ENCODE measurements at regions not wholly inside any gene's neighbourhood (a gene's known extent, or its start where the extent isn't known, plus 50 kb on each side); places are given as distances from the start of the nearest gene placed in this dataset.

DNA sequence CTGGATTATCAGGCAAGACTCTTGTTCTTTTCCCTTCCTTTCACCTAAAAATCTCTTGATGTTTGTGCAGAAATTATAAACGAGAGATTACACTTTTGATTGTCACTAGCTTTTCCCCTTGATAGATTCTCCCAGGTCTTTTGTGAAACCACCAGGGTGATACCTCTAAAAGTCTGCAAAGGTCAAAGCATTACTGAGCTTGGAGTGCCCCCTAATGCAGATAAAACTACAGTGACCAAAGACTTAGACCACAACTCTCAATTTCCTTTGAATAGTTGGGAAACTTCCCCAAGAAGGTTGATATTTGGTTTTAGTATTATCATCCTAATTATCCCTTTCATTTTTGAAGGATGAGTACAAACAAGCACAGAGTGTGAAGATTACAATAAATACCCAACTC is 173.1 kb downstream of the CYLC2 start:
- H3K4me3 ChIP-seq (ENCODE audit: low read depth, low read length) = no peak overlapping the region
- H3K27me3 ChIP-seq (ENCODE audit: control insufficient read depth, insufficient read depth, low read length) = no peaks in the 10 kb centered on the region
- CTCF ChIA-PET = no interaction called here
- TF ChIP-seq, protein P1, sequence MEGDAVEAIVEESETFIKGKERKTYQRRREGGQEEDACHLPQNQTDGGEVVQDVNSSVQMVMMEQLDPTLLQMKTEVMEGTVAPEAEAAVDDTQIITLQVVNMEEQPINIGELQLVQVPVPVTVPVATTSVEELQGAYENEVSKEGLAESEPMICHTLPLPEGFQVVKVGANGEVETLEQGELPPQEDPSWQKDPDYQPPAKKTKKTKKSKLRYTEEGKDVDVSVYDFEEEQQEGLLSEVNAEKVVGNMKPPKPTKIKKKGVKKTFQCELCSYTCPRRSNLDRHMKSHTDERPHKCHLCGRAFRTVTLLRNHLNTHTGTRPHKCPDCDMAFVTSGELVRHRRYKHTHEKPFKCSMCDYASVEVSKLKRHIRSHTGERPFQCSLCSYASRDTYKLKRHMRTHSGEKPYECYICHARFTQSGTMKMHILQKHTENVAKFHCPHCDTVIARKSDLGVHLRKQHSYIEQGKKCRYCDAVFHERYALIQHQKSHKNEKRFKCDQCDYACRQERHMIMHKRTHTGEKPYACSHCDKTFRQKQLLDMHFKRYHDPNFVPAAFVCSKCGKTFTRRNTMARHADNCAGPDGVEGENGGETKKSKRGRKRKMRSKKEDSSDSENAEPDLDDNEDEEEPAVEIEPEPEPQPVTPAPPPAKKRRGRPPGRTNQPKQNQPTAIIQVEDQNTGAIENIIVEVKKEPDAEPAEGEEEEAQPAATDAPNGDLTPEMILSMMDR (IDR thresholded peaks at IDR 0.05; ENCODE audit: insufficient read depth, low read depth, low read length) = no peak
- H3K36me3 ChIP-seq (ENCODE audit: control insufficient read depth, insufficient read depth, low read length) = no peaks in the 10 kb centered on the region
- DNase-seq (ENCODE audit: low read depth) = no peak
- POLR2A ChIA-PET = no interaction called here

DNA sequence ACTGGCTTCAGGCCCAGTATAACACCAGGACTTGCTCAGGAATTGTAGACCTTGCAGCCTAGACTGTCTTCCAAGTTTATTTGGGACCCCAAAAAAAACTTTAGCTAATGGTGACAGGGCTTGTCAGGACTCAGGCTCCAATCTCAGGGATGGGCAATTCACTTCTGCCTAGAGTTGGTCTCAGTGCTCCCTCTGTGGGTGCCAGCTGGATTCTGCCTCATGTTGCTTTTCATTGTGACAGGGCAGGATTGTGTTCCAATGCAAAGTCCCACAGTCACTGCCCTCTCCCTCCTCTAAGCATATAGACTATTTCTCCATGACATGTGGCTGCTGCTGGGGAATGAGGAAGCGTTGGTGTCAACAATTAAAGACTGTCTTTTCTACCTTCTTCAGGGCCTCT is 174.7 kb downstream of the CYLC2 start:
- CTCF ChIA-PET = no interaction called here
- Histone ChIP-seq H3K36me3 (ENCODE audit: control insufficient read depth, insufficient read depth, low read length) (no peaks in the 10 kb centered on the region), H3K27me3 (ENCODE audit: control insufficient read depth, insufficient read depth, low read length) (no peaks in the 10 kb centered on the region), H3K4me3 (ENCODE audit: low read depth, low read length) (no peak overlapping the region)
- DNase-seq (ENCODE audit: low read depth) = no peak
- TF ChIP-seq, protein P1 (IDR thresholded peaks at IDR 0.05; ENCODE audit: insufficient read depth, low read depth, low read length) = no peak
- POLR2A ChIA-PET = no interaction called here

DNA sequence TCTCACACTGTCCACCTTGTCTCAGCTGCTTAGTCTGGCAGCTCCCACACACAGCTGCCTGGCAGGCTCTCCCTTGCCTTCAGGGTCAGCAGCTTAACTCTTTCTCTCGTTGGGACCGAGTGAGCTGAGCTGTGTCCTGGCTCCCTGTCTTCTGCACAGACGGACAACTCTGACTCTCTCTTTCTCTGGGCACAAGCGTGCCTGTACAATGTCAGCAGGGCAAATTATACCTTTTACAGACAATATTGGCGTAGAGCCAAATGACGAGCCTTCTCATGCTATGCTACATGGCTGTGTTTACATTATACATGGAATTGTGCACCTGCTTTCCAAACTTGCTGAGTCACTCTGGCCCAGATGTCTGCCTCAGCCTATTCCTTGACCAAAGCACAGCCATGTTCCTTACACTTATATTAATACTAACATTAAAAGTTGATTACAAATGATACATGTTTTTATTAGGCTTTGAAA is 188.6 kb downstream of the CYLC2 start:
- POLR2A ChIA-PET = no interaction called here

DNA sequence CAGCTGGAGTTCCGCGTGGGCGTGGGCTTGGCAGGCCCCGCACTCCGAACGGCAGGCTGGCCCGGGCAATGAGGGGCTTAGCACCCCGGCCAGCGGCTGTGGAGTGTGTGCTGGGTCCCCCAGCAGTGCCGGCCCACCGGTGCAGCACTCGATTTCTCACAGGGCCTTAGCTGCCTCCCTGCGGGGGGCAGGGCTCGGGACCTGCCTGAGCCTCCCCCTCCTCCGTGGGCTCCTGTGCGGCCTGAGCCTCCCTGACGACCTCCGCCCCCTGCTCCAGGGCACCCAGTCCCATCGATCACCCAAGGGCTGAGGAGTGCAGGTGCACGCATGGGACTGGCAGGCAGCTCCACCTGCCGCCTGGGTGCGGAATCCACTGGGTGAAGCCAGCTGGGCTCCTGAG is 191.8 kb downstream of the CYLC2 start:
- ChIA-PET POLR2A (no interaction called here), CTCF (no interaction called here)
- H3K27me3 ChIP-seq (ENCODE audit: control insufficient read depth, insufficient read depth, low read length) = no peaks in the 10 kb centered on the region
- H3K36me3 ChIP-seq (ENCODE audit: control insufficient read depth, insufficient read depth, low read length) = no peaks in the 10 kb centered on the region
- TF ChIP-seq, protein P1 (IDR thresholded peaks at IDR 0.05; ENCODE audit: insufficient read depth, low read depth, low read length) = no peak
- no peak for DNase-seq (ENCODE audit: low read depth)
- H3K4me3 ChIP-seq (ENCODE audit: low read depth, low read length) = no peak overlapping the region

More for the DNA sequence above, 188.6 kb downstream of the CYLC2 start:
- CTCF ChIA-PET = no interaction called here
- Histone ChIP-seq H3K4me3 (ENCODE audit: low read depth, low read length) (no peak overlapping the region), H3K36me3 (ENCODE audit: control insufficient read depth, insufficient read depth, low read length) (no peaks in the 10 kb centered on the region), H3K27me3 (ENCODE audit: control insufficient read depth, insufficient read depth, low read length) (no peaks in the 10 kb centered on the region)
- TF ChIP-seq, protein P1 (IDR thresholded peaks at IDR 0.05; ENCODE audit: insufficient read depth, low read depth, low read length) = no peak
- no peak for DNase-seq (ENCODE audit: low read depth)

DNA sequence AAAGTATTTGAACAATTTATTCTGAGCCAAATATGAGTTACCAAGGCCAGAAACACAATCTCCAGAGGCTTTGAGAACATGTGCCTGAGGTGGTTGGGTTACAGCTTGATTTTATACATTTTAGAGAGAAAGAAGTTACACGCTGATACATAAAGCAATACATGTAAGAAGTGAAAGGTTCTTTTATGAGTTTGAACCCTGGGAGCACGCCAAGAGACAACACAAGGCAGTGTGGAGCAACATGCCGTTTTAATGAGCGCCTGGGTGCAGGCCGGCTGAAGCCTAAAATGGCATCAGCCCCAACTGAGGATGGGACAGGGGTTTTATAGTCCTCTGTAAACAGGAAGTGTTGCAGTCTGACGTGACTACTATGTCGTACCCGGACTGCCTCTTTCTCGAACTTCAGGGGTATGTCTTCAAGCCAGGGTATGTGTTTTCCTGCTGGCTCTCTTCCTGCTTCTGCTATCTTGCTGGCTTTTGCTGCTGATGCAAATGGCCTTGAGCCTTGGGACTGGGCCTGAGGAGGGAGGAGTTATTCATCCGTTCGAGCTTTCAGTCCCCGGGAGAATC is 193.7 kb downstream of the CYLC2 start:
- H3K36me3 ChIP-seq (ENCODE audit: control insufficient read depth, insufficient read depth, low read length) = no peaks in the 10 kb centered on the region
- DNase-seq (ENCODE audit: low read depth) = no peak
- CTCF ChIA-PET = no interaction called here

More for the DNA sequence above, 193.7 kb downstream of the CYLC2 start:
- TF ChIP-seq, protein P1 (IDR thresholded peaks at IDR 0.05; ENCODE audit: insufficient read depth, low read depth, low read length) = no peak
- no peaks in the 10 kb centered on the region for H3K27me3 ChIP-seq (ENCODE audit: control insufficient read depth, insufficient read depth, low read length)
- POLR2A ChIA-PET = no interaction called here
- H3K4me3 ChIP-seq (ENCODE audit: low read depth, low read length) = no peak overlapping the region
